ENCODE measurements at regions not wholly inside any gene's neighbourhood (a gene's known extent, or its start where the extent isn't known, plus 50 kb on each side); places are given as distances from the start of the nearest gene placed in this dataset.

GRCh38 chr11:38095268-38095667, 1497.2 kb upstream of the RAG2 start:
- no peak for TF ChIP-seq CTCF (IDR thresholded peaks at IDR 0.05; ENCODE audit: insufficient read depth, low read depth, low read length)
- no peak for TF ChIP-seq EZH2 (IDR thresholded peaks at IDR 0.05; ENCODE audit: insufficient read depth, low read length)
